ENCODE measurements at regions not wholly inside any gene's neighbourhood (a gene's known extent, or its start where the extent isn't known, plus 50 kb on each side); places are given as distances from the start of the nearest gene placed in this dataset.

DNA sequence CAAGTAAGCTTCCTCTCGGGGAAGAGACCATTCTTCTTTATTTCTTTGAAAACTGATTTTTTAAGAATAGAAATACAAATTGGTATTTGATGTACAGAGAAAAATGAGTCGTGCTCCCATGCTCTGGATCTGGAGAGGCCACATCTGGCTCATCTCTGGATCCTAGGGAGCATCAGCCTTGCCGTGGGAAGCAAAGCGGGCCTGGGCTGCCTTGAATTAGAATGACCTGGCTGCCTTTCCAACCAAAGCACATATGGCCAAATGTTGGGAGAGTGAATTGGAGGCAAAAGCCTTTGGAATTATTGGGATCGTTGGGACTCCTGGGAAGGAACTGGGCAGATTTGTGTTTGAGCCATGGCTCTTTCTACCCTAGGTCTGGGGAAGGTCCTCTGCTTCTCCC, 80.0 kb downstream of the SLC25A47 start:
- H3K9me3 ChIP-seq (ENCODE audit: insufficient read depth, low read length) = no peaks in the 10 kb centered on the region
- no peak overlapping the region for H3K4me3 ChIP-seq (ENCODE audit: low read length)
- H3K4me1 ChIP-seq (ENCODE audit: low read length) = peaks cover 34% of the 10 kb centered on the region
- H2AFZ ChIP-seq (ENCODE audit: low read depth, low read length) = no peak overlapping the region
- no peak overlapping the region for H3K27ac ChIP-seq (ENCODE audit: low read length)
- no peaks in the 10 kb centered on the region for H3K36me3 ChIP-seq (replicated peaks; ENCODE audit: low read depth, low read length)
- no peak overlapping the region for H3K9ac ChIP-seq (ENCODE audit: low read length)
- H3K4me2 ChIP-seq (ENCODE audit: low read length) = no peak overlapping the region
- H4K20me1 ChIP-seq (ENCODE audit: insufficient read depth, low read length) = no peaks in the 10 kb centered on the region
- no peak for TF ChIP-seq EZH2phosphoT487 (IDR thresholded peaks at IDR 0.05; ENCODE audit: low read depth)
- TF ChIP-seq, protein P1, sequence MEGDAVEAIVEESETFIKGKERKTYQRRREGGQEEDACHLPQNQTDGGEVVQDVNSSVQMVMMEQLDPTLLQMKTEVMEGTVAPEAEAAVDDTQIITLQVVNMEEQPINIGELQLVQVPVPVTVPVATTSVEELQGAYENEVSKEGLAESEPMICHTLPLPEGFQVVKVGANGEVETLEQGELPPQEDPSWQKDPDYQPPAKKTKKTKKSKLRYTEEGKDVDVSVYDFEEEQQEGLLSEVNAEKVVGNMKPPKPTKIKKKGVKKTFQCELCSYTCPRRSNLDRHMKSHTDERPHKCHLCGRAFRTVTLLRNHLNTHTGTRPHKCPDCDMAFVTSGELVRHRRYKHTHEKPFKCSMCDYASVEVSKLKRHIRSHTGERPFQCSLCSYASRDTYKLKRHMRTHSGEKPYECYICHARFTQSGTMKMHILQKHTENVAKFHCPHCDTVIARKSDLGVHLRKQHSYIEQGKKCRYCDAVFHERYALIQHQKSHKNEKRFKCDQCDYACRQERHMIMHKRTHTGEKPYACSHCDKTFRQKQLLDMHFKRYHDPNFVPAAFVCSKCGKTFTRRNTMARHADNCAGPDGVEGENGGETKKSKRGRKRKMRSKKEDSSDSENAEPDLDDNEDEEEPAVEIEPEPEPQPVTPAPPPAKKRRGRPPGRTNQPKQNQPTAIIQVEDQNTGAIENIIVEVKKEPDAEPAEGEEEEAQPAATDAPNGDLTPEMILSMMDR (IDR thresholded peaks at IDR 0.05; ENCODE audit: low read depth, low read length) = no peak
- no peaks in the 10 kb centered on the region for H3K27me3 ChIP-seq (ENCODE audit: low read depth, low read length)
- no peaks in the 10 kb centered on the region for H3K79me2 ChIP-seq (ENCODE audit: low read length)

DNA sequence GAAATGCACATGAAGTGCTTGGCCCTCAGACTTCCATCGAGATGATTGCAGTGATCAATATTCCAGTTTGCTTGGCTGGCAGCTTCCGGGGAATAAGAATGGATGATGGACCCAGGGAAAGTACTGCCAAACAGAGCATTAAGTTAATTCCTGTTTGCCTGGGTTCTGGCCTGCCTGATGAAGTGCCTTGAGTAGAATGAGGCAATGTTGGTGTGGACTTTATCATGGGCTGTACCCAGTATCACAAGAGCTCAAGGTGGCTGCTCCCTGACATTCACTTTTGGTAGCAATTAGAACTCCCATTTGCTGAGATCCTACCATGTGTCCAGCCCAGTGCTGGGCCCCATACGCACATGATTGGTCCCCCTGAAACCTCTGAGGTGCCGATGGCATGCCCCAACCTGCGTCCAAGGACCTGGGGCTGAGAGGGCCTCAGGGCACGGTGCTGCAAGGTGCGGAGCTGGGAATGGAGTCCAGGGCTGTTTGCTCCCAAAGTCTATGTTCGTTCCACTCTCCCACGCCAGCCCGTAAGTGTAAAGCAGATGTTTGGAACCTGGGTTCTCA, 80.7 kb downstream of the SLC25A47 start:
- Histone ChIP-seq H3K27ac (ENCODE audit: low read length) (no peak overlapping the region), H3K4me1 (ENCODE audit: low read length) (peaks cover 36% of the 10 kb centered on the region), H2AFZ (ENCODE audit: low read depth, low read length) (no peak overlapping the region)

DNA sequence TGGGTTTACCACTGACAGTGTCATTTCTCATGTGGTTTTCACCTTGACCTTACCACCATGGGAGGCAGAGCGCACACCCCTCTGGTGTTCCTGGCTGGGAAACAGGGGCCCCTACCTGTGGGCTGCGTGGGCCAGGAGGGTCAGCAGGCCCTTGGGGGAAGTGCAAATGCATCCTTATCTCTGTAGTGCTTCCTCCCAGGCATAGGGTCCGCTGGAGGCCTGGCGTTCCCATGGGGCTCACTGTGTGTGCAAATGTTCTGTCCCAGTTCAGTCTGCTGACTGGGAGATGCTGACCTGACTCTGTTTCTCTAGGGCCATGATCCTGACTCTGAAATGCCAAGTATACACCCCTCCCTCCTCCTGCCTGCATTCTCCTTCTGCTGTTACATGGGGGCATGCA, 81.3 kb downstream of the SLC25A47 start:
- TF ChIP-seq EZH2phosphoT487 (IDR thresholded peaks at IDR 0.05; ENCODE audit: low read depth) = no peak
- TF ChIP-seq, protein P1 (IDR thresholded peaks at IDR 0.05; ENCODE audit: low read depth, low read length) = no peak
- Histone ChIP-seq H3K27me3 (ENCODE audit: low read depth, low read length) (no peaks in the 10 kb centered on the region), H3K4me3 (ENCODE audit: low read length) (no peak overlapping the region), H3K36me3 (replicated peaks; ENCODE audit: low read depth, low read length) (no peaks in the 10 kb centered on the region), H3K79me2 (ENCODE audit: low read length) (no peaks in the 10 kb centered on the region), H4K20me1 (ENCODE audit: insufficient read depth, low read length) (no peaks in the 10 kb centered on the region), H3K4me1 (ENCODE audit: low read length) (peaks cover 36% of the 10 kb centered on the region), H3K4me2 (ENCODE audit: low read length) (no peak overlapping the region), H3K9ac (ENCODE audit: low read length) (no peak overlapping the region), H3K27ac (ENCODE audit: low read length) (no peak overlapping the region), H2AFZ (ENCODE audit: low read depth, low read length) (no peak overlapping the region), H3K9me3 (ENCODE audit: insufficient read depth, low read length) (no peaks in the 10 kb centered on the region)

More for the DNA sequence above, 80.7 kb downstream of the SLC25A47 start:
- Histone ChIP-seq H3K4me2 (ENCODE audit: low read length) (no peak overlapping the region), H3K9me3 (ENCODE audit: insufficient read depth, low read length) (no peaks in the 10 kb centered on the region), H3K9ac (ENCODE audit: low read length) (no peak overlapping the region), H3K79me2 (ENCODE audit: low read length) (no peaks in the 10 kb centered on the region), H4K20me1 (ENCODE audit: insufficient read depth, low read length) (no peaks in the 10 kb centered on the region), H3K36me3 (replicated peaks; ENCODE audit: low read depth, low read length) (no peaks in the 10 kb centered on the region), H3K4me3 (ENCODE audit: low read length) (no peak overlapping the region), H3K27me3 (ENCODE audit: low read depth, low read length) (no peaks in the 10 kb centered on the region)
- TF ChIP-seq EZH2phosphoT487 (IDR thresholded peaks at IDR 0.05; ENCODE audit: low read depth) = no peak
- TF ChIP-seq, protein P1 (IDR thresholded peaks at IDR 0.05; ENCODE audit: low read depth, low read length) = no peak

DNA sequence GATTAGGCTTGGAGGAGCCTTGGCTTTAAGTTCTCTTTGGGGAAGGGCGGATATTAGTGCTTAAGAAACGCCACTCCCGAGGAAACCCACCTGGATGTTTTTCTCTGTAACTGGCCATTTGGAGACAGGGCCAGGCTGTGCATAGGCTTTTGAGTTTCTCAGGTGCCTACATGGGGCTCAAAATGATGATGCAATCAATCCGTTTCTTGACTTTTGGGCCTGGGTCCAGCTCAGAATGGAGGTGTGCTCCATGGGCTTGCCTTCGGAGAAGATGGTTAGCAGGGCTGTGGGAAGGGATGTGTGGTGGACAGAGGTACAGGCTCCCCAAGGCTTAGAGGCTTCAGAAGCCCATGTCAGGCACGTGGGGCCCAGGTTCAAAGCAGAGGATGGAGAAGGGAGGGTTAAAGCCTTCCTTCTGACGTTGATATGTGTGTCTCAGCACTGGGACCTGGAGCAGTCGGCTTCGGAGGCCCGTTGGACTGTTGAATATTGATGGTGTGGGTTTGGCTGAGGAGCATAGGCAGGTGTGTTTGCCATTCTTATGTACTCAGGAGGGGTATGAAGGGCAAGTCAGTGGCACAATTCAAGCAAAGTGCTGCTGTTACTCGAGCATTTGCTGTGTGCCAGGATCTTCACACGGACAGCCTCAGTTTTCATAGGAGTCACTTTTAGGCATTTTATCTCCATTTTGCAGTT, 82.8 kb downstream of the SLC25A47 start:
- Histone ChIP-seq H3K36me3 (replicated peaks; ENCODE audit: low read depth, low read length) (no peaks in the 10 kb centered on the region), H2AFZ (ENCODE audit: low read depth, low read length) (no peak overlapping the region), H3K9ac (ENCODE audit: low read length) (no peak overlapping the region), H3K9me3 (ENCODE audit: insufficient read depth, low read length) (no peaks in the 10 kb centered on the region), H3K4me3 (ENCODE audit: low read length) (no peak overlapping the region), H4K20me1 (ENCODE audit: insufficient read depth, low read length) (no peaks in the 10 kb centered on the region), H3K4me2 (ENCODE audit: low read length) (no peak overlapping the region), H3K79me2 (ENCODE audit: low read length) (no peaks in the 10 kb centered on the region), H3K4me1 (ENCODE audit: low read length) (peaks cover 29% of the 10 kb centered on the region), H3K27me3 (ENCODE audit: low read depth, low read length) (no peaks in the 10 kb centered on the region), H3K27ac (ENCODE audit: low read length) (no peak overlapping the region)
- TF ChIP-seq, protein P1 (IDR thresholded peaks at IDR 0.05; ENCODE audit: low read depth, low read length) = no peak
- no peak for TF ChIP-seq EZH2phosphoT487 (IDR thresholded peaks at IDR 0.05; ENCODE audit: low read depth)

Measured in OCI-LY3 (cell line).